ENCODE measurements at regions not wholly inside any gene's neighbourhood (a gene's known extent, or its start where the extent isn't known, plus 50 kb on each side); places are given as distances from the start of the nearest gene placed in this dataset.

DNA sequence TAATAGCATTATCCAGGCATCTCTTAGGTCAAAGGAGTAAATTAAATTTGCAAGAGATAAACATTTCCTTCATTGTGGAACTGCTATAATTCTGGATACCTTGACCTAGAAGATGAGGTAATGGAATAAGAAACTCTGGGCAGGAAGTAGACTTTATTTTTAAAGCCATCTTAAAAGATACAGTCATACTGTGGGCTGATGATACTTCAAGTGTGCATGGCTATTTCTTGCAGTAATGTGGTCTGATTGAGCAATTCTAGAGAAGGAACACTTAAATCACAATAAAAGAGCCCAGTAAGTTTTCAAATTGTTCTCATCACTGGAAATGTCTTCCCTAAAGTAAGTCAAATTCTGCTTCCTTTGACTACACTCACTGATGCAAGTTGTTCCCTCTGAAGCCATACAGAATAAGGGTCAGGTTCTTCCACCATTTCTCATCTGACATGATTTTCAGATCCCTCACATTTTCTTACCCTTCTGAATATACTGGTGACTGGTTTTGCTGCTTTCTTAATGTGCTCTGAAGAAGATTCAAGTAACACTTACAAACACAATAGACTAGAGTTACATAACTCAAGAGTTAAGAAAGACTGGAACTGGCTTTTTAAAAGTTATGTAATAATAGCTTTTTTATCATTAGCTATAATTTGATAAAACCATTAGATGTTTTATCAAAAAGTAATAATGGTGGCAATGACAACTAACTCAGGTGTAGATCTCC lies 62.6 kb upstream of the TMEM244 start:
- Histone ChIP-seq H3K27me3 (replicated peaks; ENCODE audit: control insufficient read depth, insufficient read depth, low read length) (no peaks in the 10 kb centered on the region), H3K36me3 (ENCODE audit: control insufficient read depth, insufficient read depth, low read length) (no peaks in the 10 kb centered on the region), H3K4me3 (replicated peaks; ENCODE audit: low read depth, low read length) (no peak overlapping the region)
- TF ChIP-seq, protein P1, sequence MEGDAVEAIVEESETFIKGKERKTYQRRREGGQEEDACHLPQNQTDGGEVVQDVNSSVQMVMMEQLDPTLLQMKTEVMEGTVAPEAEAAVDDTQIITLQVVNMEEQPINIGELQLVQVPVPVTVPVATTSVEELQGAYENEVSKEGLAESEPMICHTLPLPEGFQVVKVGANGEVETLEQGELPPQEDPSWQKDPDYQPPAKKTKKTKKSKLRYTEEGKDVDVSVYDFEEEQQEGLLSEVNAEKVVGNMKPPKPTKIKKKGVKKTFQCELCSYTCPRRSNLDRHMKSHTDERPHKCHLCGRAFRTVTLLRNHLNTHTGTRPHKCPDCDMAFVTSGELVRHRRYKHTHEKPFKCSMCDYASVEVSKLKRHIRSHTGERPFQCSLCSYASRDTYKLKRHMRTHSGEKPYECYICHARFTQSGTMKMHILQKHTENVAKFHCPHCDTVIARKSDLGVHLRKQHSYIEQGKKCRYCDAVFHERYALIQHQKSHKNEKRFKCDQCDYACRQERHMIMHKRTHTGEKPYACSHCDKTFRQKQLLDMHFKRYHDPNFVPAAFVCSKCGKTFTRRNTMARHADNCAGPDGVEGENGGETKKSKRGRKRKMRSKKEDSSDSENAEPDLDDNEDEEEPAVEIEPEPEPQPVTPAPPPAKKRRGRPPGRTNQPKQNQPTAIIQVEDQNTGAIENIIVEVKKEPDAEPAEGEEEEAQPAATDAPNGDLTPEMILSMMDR (IDR thresholded peaks at IDR 0.05; ENCODE audit: insufficient read depth, low read length, poor library complexity, severe bottlenecking), result no peak
- DNase-seq (ENCODE audit: extremely low read depth, insufficient read length), result no peak

GRCh38 chr6:129921169-129921817 lies 60.2 kb upstream of the TMEM244 start:
- Histone ChIP-seq H3K4me3 (replicated peaks; ENCODE audit: low read depth, low read length) (no peak overlapping the region), H3K27me3 (replicated peaks; ENCODE audit: control insufficient read depth, insufficient read depth, low read length) (no peaks in the 10 kb centered on the region), H3K36me3 (ENCODE audit: control insufficient read depth, insufficient read depth, low read length) (no peaks in the 10 kb centered on the region)
- DNase-seq (ENCODE audit: extremely low read depth, insufficient read length), result no peak
- TF ChIP-seq, protein P1 (IDR thresholded peaks at IDR 0.05; ENCODE audit: insufficient read depth, low read length, poor library complexity, severe bottlenecking), result no peak

DNA sequence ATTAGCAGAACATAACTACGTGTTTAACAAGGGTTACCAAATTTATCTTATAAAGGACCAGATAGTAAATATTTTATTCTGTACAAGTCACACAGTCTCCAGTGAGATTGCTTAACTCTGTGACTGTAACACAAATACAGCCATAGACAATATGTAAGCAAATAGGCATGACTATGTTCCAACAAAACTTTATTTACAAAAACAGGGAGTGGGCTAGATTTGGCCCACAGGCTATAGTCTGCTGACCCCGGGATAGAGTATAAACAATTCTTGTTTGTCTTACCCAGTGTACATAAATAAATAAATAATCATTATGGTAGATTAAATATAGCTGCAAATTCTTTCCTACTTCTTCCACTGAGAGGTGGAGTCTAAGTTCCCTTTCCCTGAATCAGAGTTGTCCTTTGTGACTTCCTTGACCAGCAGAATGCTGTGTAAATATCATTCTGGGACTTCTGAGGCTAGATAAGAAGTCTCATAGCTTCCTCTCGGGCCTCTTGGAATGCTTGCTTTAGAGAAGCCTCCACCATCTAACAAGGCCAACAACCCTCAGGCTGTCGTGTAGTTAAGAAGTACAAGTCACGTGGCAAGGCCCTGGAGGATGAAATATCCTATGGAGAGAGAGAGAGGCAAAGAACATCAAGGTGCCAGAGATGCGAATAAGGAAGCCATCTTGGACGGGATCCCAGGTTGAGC lies 59.1 kb upstream of the TMEM244 start:
- no peak for DNase-seq (ENCODE audit: extremely low read depth, insufficient read length)
- H3K36me3 ChIP-seq (ENCODE audit: control insufficient read depth, insufficient read depth, low read length), result no peaks in the 10 kb centered on the region
- TF ChIP-seq, protein P1 (IDR thresholded peaks at IDR 0.05; ENCODE audit: insufficient read depth, low read length, poor library complexity, severe bottlenecking), result no peak
- H3K27me3 ChIP-seq (replicated peaks; ENCODE audit: control insufficient read depth, insufficient read depth, low read length), result no peaks in the 10 kb centered on the region
- H3K4me3 ChIP-seq (replicated peaks; ENCODE audit: low read depth, low read length), result no peak overlapping the region

DNA sequence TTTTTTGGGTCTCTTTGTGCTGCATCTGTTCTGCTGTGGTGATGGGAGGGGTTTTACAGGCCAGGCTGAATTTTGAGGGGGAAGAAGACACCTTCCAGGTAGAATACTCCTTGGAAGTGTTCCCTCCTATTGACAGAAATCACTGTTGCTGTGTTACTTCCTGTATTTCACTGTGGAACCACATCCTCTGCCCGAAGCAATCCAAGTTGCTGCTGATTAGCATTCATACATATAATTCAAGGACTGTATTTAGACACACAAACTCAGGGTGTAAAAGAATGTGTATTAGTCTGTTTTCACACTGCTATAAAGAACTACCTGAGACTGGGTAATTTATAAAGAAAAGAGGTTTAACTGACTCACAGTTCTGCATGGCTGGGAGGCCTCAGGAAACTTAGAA lies 50.6 kb upstream of the TMEM244 start:
- no peaks in the 10 kb centered on the region for H3K36me3 ChIP-seq (ENCODE audit: control insufficient read depth, insufficient read depth, low read length)
- no peak for DNase-seq (ENCODE audit: extremely low read depth, insufficient read length)
- no peak overlapping the region for H3K4me3 ChIP-seq (replicated peaks; ENCODE audit: low read depth, low read length)
- H3K27me3 ChIP-seq (replicated peaks; ENCODE audit: control insufficient read depth, insufficient read depth, low read length), result no peaks in the 10 kb centered on the region
- TF ChIP-seq, protein P1 (IDR thresholded peaks at IDR 0.05; ENCODE audit: insufficient read depth, low read length, poor library complexity, severe bottlenecking), result no peak
